ENCODE measurements at regions not wholly inside any gene's neighbourhood (a gene's known extent, or its start where the extent isn't known, plus 50 kb on each side); places are given as distances from the start of the nearest gene placed in this dataset.

- no peak for DNase-seq
These were observed 265.1 kb downstream of the PTPRU start for GRCh38 chr1:29501227-29501976.

DNA sequence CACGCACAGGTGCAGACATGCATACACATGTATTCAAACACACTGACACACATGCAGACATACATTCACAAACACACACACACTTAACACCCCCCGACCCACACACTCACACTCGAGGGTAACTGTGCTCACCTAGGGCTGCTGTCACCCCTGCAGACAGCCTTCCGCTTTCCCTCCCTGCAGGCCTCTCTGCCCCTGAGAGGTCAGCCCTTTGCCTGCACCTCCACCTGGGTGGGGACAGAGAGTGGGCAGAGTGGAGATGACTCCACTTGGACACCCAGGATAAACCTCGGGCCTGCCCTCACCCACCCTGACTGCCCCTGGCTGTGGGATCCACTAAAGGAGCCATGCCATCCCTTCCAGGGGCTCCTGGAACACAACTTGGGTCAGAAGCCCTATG lies 264.3 kb downstream of the PTPRU start:
- no peak for DNase-seq

DNA sequence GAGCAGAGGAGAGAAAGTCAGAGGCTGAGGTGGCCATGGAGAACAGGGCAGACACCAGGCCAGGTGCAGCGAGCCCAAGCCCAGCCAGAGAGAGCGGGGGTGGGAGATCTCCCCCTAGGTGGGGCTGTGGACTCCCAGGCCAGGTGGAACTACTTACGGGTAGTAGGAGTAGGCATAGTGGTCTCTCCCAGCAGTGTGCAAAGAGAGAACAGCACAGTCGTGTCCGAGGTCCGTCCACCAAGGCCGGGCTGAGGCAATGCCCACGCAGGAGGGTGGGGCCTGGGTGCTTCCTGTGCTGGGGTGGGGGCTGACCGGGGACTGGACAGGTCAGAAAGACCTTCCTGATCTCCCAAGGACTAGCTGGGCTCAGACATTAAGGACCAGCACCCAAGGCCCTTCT lies 263.7 kb downstream of the PTPRU start:
- DNase-seq = no peak

- DNase-seq = no peak
These were observed 262.9 kb downstream of the PTPRU start for GRCh38 chr1:29499104-29499650.

DNA sequence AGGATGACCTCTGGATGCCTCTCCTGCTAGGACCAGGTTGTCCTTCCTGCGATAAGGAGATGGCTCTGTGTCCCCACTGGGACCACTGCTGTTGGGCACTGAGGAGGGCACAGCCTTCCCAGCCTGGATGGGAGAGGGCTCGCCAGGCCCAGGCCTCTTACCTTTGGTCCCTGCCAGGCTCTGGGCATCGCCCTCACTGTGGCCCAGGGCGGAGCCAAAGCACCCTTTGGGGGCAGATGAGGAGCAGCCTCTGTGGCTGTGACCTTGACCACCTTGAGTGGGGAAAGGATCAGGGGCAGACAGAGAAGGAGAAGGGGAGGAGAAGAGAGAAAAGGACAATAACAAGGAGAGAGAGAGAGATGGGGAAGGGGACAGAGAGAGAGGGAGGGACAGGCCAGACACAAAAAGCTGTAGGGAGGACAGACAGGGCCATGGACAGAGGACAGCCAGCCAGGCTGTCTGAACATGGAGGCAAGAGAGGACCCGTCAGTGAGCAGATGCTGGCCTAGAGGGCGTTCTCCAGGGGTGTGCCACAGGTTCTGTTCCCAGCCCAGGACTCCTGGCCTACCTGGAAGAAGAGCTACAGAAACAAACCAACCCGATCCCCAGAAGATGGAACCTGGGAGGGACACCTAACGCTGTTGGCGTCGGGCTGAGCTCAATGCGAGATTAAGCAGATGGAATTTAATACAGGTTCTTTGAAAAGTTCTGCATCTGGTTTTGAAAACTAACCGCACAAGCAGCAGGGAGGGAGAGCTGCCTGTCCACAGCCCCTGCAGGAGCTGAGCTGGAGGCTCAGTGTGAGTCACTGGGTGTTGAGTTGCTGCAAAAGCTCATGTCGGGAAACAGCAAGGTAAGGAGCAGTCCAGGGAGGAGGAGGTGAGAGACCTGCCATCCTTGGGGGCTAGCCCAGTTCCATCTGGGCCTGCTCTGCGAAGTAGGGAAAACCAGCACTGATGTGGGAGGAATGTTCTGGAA lies 262.1 kb downstream of the PTPRU start:
- DNase-seq = no peak

DNA sequence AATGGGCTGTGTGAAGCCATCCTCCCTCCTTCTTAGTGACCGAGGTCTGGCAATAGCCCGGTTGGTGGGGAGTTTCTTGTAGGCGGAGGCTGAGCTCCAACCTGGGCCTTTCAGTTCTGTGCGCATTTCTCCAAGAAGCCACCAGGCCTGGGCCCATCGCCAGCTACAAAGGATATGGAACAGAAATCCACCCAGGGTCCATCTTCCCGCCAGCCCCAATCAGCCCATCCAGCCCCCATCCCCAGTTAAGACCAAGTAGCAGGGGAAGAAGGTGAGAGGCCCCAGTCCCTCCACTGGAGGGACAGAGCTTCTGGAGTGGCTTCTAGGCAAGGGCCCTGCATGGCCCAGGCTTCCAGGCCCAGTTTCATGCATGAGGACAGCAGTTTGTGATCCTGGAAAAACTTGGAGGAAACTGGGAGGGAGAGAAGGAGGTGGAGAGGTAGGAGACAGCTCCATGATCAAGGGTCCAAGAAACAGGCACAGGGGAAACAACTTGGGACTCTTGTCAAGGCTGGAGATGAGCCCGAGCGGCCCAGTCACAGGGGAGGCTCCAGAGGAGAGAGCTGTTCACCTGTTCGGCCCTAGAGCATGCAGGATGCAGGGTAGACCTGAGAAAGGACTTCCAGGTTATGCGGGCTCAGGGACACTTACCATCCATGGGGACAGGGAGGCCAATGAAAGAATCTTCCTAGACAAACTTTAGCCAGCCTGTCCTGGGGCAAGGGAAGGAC lies 261.2 kb downstream of the PTPRU start:
- no peak for DNase-seq

GRCh38 chr1:29496701-29497100 lies 260.4 kb downstream of the PTPRU start:
- DNase-seq = no peak

GRCh38 chr1:29490204-29490934 lies 254.0 kb downstream of the PTPRU start:
- no peak for DNase-seq

- no peak for DNase-seq
These were observed 253.1 kb downstream of the PTPRU start for GRCh38 chr1:29489471-29489870.

GRCh38 chr1:29488794-29489311 lies 252.5 kb downstream of the PTPRU start:
- no peak for DNase-seq

DNA sequence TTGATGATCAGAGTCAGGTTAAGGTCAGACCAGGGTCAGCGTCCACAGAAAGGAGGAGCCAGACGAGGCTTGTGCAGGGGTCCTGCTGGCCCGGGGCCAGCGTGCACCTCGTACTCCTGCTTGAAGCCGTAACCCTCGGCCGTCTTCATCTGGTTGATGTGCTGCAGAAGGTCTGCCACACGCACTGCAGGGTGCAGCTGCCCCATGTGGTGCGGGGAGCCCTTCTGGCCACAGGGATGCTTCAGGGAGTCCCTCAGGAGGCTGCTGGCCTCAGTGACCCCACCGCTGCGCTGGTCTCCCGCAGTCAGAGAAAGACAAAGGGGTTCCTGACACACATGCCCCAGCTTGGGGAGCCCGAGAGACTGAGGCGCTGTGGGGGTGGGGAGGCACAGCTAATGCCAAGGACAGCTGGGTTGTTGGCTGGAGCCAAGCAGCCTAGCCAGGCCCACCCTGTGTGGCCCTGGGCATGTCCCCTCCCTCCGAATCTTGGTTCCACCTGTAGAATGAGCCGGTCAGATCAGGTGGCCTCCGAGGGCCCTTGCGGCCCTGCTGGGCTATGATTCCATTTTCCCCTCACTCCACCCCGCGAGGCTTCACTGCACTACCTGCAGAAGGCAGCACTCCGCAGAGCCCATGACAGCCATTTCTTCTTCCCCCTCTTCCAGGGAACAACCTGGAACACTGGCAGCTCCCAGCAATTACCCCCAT lies 251.9 kb downstream of the PTPRU start:
- no peak for DNase-seq

DNA sequence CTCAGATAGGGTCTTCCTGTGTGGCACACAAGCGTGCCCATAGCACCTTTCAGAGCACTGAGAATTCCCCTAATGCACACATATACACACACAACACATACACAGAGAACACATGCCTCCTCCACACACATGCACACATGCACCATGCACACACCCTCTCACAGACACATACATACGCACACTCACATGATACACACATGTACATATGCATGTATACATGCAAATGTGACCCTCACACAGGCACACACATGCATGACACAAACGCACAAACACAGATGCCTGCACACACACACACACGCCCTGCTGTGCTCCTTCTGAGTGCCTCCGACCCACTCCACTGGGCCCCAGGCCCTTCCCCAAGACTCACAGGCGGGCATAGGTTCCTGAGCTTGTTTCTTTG lies 251.0 kb downstream of the PTPRU start:
- no peak for DNase-seq

GRCh38 chr1:29485096-29485925 lies 249.0 kb downstream of the PTPRU start:
- no peak for DNase-seq

- DNase-seq = no peak
These were observed 246.7 kb downstream of the PTPRU start for GRCh38 chr1:29482991-29483390.

GRCh38 chr1:29482064-29482463 lies 245.7 kb downstream of the PTPRU start:
- no peak for DNase-seq

DNA sequence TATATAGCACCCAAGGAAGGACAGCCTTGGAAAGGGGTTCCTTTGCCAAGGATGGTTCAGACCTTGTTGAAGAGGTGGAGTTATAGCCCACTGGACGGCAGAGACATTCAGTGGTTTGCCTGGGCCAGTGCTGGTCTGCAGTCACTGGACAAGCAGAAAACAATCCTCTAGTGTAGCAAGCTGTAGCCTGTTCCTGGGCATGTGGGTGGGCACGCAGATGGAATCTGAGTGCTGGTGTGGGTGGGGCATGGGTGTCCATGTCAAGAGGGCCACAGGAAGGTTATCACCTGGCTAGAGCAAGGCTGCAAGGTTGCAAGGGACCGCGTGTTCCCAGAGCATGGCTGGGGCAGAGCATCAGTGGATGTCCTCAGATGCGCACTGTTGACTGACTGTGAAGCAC lies 244.7 kb downstream of the PTPRU start:
- DNase-seq = no peak

GRCh38 chr1:29478879-29479278 lies 242.6 kb downstream of the PTPRU start:
- DNase-seq = no peak

DNA sequence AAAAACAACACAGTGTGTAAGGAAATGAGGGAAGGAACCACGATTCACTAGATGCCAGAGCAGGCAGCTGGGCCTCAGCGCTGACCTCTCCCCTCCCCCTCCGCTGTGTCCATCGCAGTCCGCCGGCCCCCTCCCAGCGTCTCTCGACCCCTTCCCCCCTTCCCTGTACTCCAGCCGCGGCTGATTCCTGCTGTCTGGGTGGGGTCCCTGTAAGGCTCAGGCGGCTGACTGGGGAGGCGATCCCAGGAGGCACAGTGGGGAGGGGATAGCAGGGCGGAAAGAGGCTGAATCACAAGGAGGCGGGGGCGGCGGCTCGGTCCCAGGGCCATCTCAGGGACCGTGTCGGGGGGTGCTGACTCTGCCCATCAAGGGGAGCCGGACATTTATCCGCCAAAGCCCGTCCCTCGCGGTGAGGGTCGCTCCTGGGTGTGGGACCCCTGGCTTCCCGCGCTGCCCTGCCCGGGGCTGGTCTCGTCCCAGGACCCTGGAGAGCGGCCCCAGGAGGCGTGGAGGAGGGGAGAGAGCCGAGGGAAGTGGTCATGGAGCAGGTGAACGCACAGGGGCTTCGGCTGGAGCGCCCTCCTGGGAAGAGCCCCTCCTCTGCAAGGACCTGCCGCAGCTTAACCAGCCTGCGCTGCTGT lies 241.9 kb downstream of the PTPRU start:
- DNase-seq = no peak

DNA sequence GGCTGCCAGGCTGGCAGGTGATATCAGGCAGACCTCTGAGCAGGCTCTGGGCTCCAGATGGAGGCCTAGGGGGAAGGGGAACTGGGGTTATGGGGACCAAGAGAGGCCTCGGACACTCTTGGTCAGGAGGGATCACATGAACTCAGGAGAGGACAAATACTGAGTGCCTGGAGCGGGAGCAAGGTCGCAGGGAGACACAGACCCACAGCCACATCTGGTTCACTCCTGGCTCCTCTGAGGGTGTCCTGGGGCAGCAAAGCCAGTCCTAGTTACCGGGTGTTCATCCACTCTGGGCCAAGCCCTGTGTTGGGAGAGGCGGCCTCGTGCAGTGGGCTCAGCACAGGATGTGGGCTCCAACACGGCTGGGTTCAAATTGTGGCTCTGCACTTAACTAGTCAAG lies 239.0 kb downstream of the PTPRU start:
- DNase-seq = no peak

Data from NCI-H524 treated with DMSO at 0.1 percent for 48 hours (cell line).